Chondrocyte (in vitro differentiated cells): ENCODE measurements at regions not wholly inside any gene's neighbourhood (a gene's known extent, or its start where the extent isn't known, plus 50 kb on each side); places are given as distances from the start of the nearest gene placed in this dataset.

Experiments used
- DNase-seq: peaks from one replicate; pipeline ENCODE4 v3.0.0; 2021; ENCODE audit warnings: mixed read lengths, low spot score
- H3K27ac Mint-ChIP-seq: one replicate; pipeline ENCODE4 v1.8.0; 2021; ENCODE audit warnings: mild to moderate bottlenecking, moderate library complexity, mixed read lengths; ENCODE audit not compliant: unreplicated experiment
- H3K27me3 Mint-ChIP-seq: 2 replicates; pipeline ENCODE4 v1.8.0; 2021; ENCODE audit warnings: low read depth, mixed read lengths
- H3K36me3 Mint-ChIP-seq: 2 replicates; pipeline ENCODE4 v1.8.0; 2021; ENCODE audit warnings: low read depth, mixed read lengths
- H3K4me1 Mint-ChIP-seq: 2 replicates; pipeline ENCODE4 v1.8.0; 2021; ENCODE audit warnings: low read depth, mild to moderate bottlenecking, mixed read lengths
- H3K4me3 Mint-ChIP-seq: one replicate; pipeline ENCODE4 v1.8.0; 2021; ENCODE audit warnings: mild to moderate bottlenecking, moderate library complexity, mixed read lengths; ENCODE audit not compliant: unreplicated experiment
- H3K9me3 Mint-ChIP-seq: 2 replicates; pipeline ENCODE4 v1.8.0; 2021; ENCODE audit warnings: low read depth, mixed read lengths
- TF ChIP-seq, protein P1 (sequence below): fragments of 200-600 bp; sonication (generic); IDR thresholded peaks from 2 replicates; pipeline ENCODE4 v1.5.0; 2021; ENCODE audit warnings: antibody characterized with exemption, mild to moderate bottlenecking, moderate library complexity

DNA sequence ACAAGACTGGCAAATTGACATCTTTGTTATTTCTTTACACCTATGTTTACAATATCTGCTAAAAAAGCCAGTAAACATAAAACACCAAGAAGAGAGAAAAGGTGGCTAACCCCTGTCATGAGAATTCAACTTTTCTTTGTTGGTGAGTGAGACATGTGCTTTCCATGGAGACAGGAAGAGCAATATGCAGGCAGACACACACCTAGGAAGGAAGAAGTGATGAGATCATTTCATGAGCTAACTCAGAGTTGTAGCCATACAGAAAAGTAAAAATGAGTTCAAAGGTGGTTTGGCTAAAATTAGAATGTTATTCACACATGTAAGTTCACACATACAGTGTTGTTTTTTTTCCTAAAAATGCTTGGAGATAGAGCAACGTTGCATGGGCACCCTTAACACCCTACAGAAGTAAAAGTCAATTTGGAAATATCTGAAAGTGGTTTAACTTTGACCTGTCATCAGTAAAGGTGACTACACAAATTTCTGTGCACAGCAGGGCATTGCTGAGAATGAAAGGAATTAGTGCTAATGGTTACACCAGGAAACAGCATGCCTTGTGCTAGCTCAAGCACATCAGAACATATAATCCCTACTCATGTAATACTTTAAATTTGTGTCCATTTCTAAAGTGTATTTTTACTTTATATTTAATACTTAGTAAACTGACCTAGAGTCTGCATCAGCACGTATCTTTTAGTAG is 557.6 kb downstream of the CBLN2 start:
- Mint-ChIP-seq H3K27ac (no peak overlapping the region), H3K36me3 (no peaks in the 10 kb centered on the region), H3K4me1 (no peaks in the 10 kb centered on the region), H3K9me3 (no peaks in the 10 kb centered on the region), H3K4me3 (no peak overlapping the region), H3K27me3 (no peaks in the 10 kb centered on the region)
- TF ChIP-seq, protein P1, sequence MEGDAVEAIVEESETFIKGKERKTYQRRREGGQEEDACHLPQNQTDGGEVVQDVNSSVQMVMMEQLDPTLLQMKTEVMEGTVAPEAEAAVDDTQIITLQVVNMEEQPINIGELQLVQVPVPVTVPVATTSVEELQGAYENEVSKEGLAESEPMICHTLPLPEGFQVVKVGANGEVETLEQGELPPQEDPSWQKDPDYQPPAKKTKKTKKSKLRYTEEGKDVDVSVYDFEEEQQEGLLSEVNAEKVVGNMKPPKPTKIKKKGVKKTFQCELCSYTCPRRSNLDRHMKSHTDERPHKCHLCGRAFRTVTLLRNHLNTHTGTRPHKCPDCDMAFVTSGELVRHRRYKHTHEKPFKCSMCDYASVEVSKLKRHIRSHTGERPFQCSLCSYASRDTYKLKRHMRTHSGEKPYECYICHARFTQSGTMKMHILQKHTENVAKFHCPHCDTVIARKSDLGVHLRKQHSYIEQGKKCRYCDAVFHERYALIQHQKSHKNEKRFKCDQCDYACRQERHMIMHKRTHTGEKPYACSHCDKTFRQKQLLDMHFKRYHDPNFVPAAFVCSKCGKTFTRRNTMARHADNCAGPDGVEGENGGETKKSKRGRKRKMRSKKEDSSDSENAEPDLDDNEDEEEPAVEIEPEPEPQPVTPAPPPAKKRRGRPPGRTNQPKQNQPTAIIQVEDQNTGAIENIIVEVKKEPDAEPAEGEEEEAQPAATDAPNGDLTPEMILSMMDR: no peak
- no peak for DNase-seq

DNA sequence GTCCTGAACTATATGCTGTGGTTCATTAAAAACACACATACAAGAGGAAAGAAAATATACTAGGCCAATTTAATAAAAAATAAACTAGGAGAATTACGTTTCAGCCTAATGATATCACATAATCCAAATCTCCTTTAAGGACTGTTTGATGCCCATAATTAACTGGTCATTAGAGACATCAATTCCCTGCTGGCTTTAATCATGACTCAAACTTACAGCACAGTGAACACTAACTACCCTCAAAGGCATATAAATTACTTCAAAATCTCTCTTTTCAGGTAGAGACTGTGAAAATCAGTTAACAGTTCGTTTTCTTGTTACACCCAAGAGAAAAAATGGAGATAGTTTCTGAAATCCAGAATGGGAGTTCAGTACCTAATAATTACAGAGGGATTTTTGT is 567.4 kb downstream of the CBLN2 start:
- Mint-ChIP-seq H3K27me3 (no peaks in the 10 kb centered on the region), H3K4me3 (no peak overlapping the region), H3K27ac (no peak overlapping the region), H3K36me3 (no peaks in the 10 kb centered on the region), H3K9me3 (no peaks in the 10 kb centered on the region), H3K4me1 (no peaks in the 10 kb centered on the region)
- DNase-seq: no peak
- TF ChIP-seq, protein P1: no peak

DNA sequence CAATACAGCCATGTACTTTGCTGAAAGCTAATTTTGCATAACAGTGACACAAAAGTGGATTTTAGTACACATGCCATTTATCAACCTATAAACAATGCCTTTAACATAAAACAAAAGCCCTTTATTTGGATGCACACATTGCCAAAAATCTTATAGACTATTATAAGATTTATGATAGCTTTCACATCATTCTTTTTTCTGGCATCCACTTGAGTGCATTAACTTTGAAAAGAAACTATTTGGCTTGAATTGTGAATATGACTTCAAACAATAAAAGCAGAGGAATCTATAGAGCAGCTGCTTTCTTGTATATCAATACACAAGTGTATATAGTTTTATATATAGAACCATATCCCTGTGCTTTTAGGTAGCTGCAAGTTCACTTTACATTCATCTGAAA is 577.4 kb downstream of the CBLN2 start:
- no peaks in the 10 kb centered on the region for H3K4me1 Mint-ChIP-seq
- TF ChIP-seq, protein P1: no peak
- no peaks in the 10 kb centered on the region for H3K27me3 Mint-ChIP-seq
- DNase-seq: no peak
- H3K9me3 Mint-ChIP-seq: peaks cover 30% of the 10 kb centered on the region
- H3K36me3 Mint-ChIP-seq: no peaks in the 10 kb centered on the region
- no peak overlapping the region for H3K4me3 Mint-ChIP-seq
- H3K27ac Mint-ChIP-seq: no peak overlapping the region

DNA sequence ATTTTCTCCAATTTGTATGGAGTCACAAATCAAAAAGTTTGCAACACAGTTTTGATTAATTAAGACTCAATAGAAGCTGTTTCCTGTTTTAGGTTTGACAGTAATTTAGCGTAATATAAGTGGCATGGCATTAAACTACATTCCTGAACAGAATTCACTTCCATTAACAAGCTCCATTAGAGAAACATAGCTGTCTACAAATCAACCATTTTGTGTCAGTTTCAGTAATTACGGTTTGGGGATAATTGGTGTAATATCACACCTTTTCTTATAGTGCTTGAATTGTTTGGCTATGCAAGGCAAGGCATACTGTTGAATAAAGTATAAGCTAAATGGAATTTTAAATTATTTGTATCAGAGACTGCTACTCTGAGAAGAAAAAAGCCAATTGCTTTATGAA is 585.5 kb downstream of the CBLN2 start:
- Mint-ChIP-seq H3K9me3 (no peaks in the 10 kb centered on the region), H3K36me3 (no peaks in the 10 kb centered on the region), H3K27ac (no peak overlapping the region), H3K27me3 (no peaks in the 10 kb centered on the region), H3K4me1 (no peaks in the 10 kb centered on the region), H3K4me3 (no peak overlapping the region)
- DNase-seq: no peak
- TF ChIP-seq, protein P1: no peak

DNA sequence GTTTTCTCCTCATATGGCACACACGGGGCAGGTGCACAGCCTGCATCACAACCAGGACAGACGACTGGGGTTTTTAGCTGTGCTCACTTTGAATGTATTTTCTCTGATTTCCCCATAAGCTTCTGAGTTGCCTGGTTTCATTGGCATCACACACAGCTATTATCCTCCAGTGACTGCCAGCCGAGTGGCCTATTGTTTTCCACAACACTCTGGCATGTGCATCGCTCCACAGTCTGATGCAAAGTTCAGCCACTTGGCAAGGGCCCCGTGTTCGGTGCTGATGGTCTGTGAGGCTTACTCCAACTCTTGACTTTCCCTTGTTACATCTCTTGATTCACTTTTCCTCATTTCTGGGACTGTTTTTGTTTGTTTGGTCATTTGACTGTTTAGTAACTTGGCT is 593.1 kb downstream of the CBLN2 start:
- TF ChIP-seq, protein P1: no peak
- H3K4me3 Mint-ChIP-seq: no peak overlapping the region
- no peaks in the 10 kb centered on the region for H3K4me1 Mint-ChIP-seq
- no peaks in the 10 kb centered on the region for H3K9me3 Mint-ChIP-seq
- DNase-seq: no peak
- H3K36me3 Mint-ChIP-seq: no peaks in the 10 kb centered on the region
- peaks cover 2% of the 10 kb centered on the region for H3K27me3 Mint-ChIP-seq
- H3K27ac Mint-ChIP-seq: no peak overlapping the region
